ENCODE measurements at regions not wholly inside any gene's neighbourhood (a gene's known extent, or its start where the extent isn't known, plus 50 kb on each side); places are given as distances from the start of the nearest gene placed in this dataset.

- Histone ChIP-seq H4K20me1 (ENCODE audit: low read depth, low read length) (no peaks in the 10 kb centered on the region), H3K4me3 (ENCODE audit: insufficient read depth, low read length, poor library complexity, severe bottlenecking) (no peak overlapping the region), H3K27ac (ENCODE audit: low read depth, low read length) (no peak overlapping the region), H3K9me3 (ENCODE audit: insufficient read depth, low read length) (no peaks in the 10 kb centered on the region), H3F3A (ENCODE audit: insufficient read depth) (no peaks in the 10 kb centered on the region), H3K9ac (ENCODE audit: low read length) (no peak overlapping the region), H3K4me2 (ENCODE audit: low read depth, low read length, poor library complexity, severe bottlenecking) (no peak overlapping the region), H3K36me3 (ENCODE audit: low read length) (0 out of 2 replicates have a peak, but pooled peaks cover 4% of the 10 kb centered on the region), H3K79me2 (ENCODE audit: insufficient read depth, low read length) (no peaks in the 10 kb centered on the region), H2AFZ (ENCODE audit: low read depth, low read length, severe bottlenecking) (no peak overlapping the region), H3K9me2 (replicated peaks; ENCODE audit: insufficient read depth, low read length) (no peaks in the 10 kb centered on the region), H3K27me3 (ENCODE audit: low read length) (no peaks in the 10 kb centered on the region)
- no peak for TF ChIP-seq EZH2phosphoT487 (conservative IDR thresholded peaks at IDR 0.05; ENCODE audit: low read length)
- no peak for TF ChIP-seq CTCF (IDR thresholded peaks at IDR 0.05; ENCODE audit: insufficient read depth, low read length, poor library complexity, severe bottlenecking)
These were observed 145.6 kb upstream of the CDH12 start for GRCh38 chr5:22998774-22999173.

GRCh38 chr5:22998362-22998761 lies 145.2 kb upstream of the CDH12 start:
- no peak overlapping the region for H3K4me3 ChIP-seq (ENCODE audit: insufficient read depth, low read length, poor library complexity, severe bottlenecking)

DNA sequence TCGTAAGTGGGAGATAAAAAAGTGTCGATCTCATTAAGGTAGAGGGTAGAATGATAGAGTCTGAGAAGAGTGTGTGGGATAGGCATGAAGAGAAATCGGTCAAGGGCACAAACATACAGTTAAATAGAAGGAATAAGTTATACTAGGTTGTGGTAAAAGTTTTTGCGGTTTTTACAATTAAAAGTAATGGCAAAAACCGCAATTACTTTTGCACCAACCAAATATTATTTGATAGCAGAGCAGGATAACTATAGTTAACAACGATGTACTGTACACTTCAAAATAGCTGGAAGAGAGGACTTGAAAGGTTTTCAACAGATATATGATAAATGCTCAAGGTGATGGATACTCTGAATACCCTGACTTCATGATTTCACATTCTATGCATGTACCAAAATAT lies 135.8 kb upstream of the CDH12 start:
- TF ChIP-seq CTCF (IDR thresholded peaks at IDR 0.05; ENCODE audit: insufficient read depth, low read length, poor library complexity, severe bottlenecking) = no peak
- TF ChIP-seq EZH2phosphoT487 (conservative IDR thresholded peaks at IDR 0.05; ENCODE audit: low read length) = no peak
- Histone ChIP-seq H3K27ac (ENCODE audit: low read depth, low read length) (no peak overlapping the region), H3F3A (ENCODE audit: insufficient read depth) (no peaks in the 10 kb centered on the region), H3K9me3 (ENCODE audit: insufficient read depth, low read length) (0 out of 2 replicates have a peak, but pooled peaks cover 4% of the 10 kb centered on the region), H3K9me2 (replicated peaks; ENCODE audit: insufficient read depth, low read length) (no peaks in the 10 kb centered on the region), H3K27me3 (ENCODE audit: low read length) (no peaks in the 10 kb centered on the region), H2AFZ (ENCODE audit: low read depth, low read length, severe bottlenecking) (no peak overlapping the region), H3K4me2 (ENCODE audit: low read depth, low read length, poor library complexity, severe bottlenecking) (no peak overlapping the region), H3K79me2 (ENCODE audit: insufficient read depth, low read length) (no peaks in the 10 kb centered on the region), H3K36me3 (ENCODE audit: low read length) (no peaks in the 10 kb centered on the region), H3K9ac (ENCODE audit: low read length) (no peak overlapping the region), H4K20me1 (ENCODE audit: low read depth, low read length) (no peaks in the 10 kb centered on the region), H3K4me3 (ENCODE audit: insufficient read depth, low read length, poor library complexity, severe bottlenecking) (no peak overlapping the region)

More at GRCh38 chr5:22998362-22998761, 145.2 kb upstream of the CDH12 start:
- Histone ChIP-seq H3K36me3 (ENCODE audit: low read length) (0 out of 2 replicates have a peak, but pooled peaks cover 4% of the 10 kb centered on the region), H2AFZ (ENCODE audit: low read depth, low read length, severe bottlenecking) (no peak overlapping the region), H3F3A (ENCODE audit: insufficient read depth) (no peaks in the 10 kb centered on the region), H3K27ac (ENCODE audit: low read depth, low read length) (no peak overlapping the region), H3K79me2 (ENCODE audit: insufficient read depth, low read length) (no peaks in the 10 kb centered on the region), H3K27me3 (ENCODE audit: low read length) (no peaks in the 10 kb centered on the region), H3K9ac (ENCODE audit: low read length) (no peak overlapping the region), H4K20me1 (ENCODE audit: low read depth, low read length) (no peaks in the 10 kb centered on the region), H3K9me2 (replicated peaks; ENCODE audit: insufficient read depth, low read length) (no peaks in the 10 kb centered on the region), H3K4me2 (ENCODE audit: low read depth, low read length, poor library complexity, severe bottlenecking) (no peak overlapping the region), H3K9me3 (ENCODE audit: insufficient read depth, low read length) (no peaks in the 10 kb centered on the region)
- no peak for TF ChIP-seq EZH2phosphoT487 (conservative IDR thresholded peaks at IDR 0.05; ENCODE audit: low read length)
- TF ChIP-seq CTCF (IDR thresholded peaks at IDR 0.05; ENCODE audit: insufficient read depth, low read length, poor library complexity, severe bottlenecking) = no peak

All from SU-DHL-6 (cell line).